ENCODE measurements at regions not wholly inside any gene's neighbourhood (a gene's known extent, or its start where the extent isn't known, plus 50 kb on each side); places are given as distances from the start of the nearest gene placed in this dataset.
"Not testable (repeated sequence)": the region's sequence is repeated elsewhere in the genome, so short reads cannot be mapped to it uniquely, and the experiment has no call there.

- no peak for DNase-seq
These were observed 472.0 kb upstream of the KLF6 start for GRCh38 chr10:4256971-4257370.

GRCh38 chr10:4255751-4256150, 470.7 kb upstream of the KLF6 start:
- DNase-seq = no peak

- DNase-seq = no peak
These were observed 469.3 kb upstream of the KLF6 start for GRCh38 chr10:4254101-4254994.

GRCh38 chr10:4252701-4253100, 467.7 kb upstream of the KLF6 start:
- no peak for DNase-seq

- DNase-seq = no peak
These were observed 465.5 kb upstream of the KLF6 start for GRCh38 chr10:4250587-4250887.

GRCh38 chr10:4249841-4250586, 465.0 kb upstream of the KLF6 start:
- no peak for DNase-seq

GRCh38 chr10:4247379-4247778, 462.4 kb upstream of the KLF6 start:
- DNase-seq = no peak

- DNase-seq = no peak
These were observed 461.9 kb upstream of the KLF6 start for GRCh38 chr10:4246881-4247358.

GRCh38 chr10:4243651-4244050, 458.6 kb upstream of the KLF6 start:
- DNase-seq = no peak

GRCh38 chr10:4243169-4243568, 458.2 kb upstream of the KLF6 start:
- DNase-seq = no peak

GRCh38 chr10:4242561-4243035, 457.6 kb upstream of the KLF6 start:
- no peak for DNase-seq

GRCh38 chr10:4241724-4242345, 456.8 kb upstream of the KLF6 start:
- peak; percentile 26 for DNase-seq

GRCh38 chr10:4240608-4241197, 455.7 kb upstream of the KLF6 start:
- DNase-seq = no peak

- no peak for DNase-seq
These were observed 454.2 kb upstream of the KLF6 start for GRCh38 chr10:4239186-4239585.

GRCh38 chr10:4236905-4237304, 451.9 kb upstream of the KLF6 start:
- not testable (repeated sequence) for DNase-seq

GRCh38 chr10:4234661-4235060, 449.7 kb upstream of the KLF6 start:
- DNase-seq = no peak

GRCh38 chr10:4231439-4231838, 446.4 kb upstream of the KLF6 start:
- no peak for DNase-seq

- DNase-seq = no peak
These were observed 445.0 kb upstream of the KLF6 start for GRCh38 chr10:4230036-4230435.

- DNase-seq = no peak
These were observed 444.1 kb upstream of the KLF6 start for GRCh38 chr10:4229106-4229505.

GRCh38 chr10:4227586-4227985, 442.6 kb upstream of the KLF6 start:
- DNase-seq = no peak

- DNase-seq = no peak
These were observed 442.0 kb upstream of the KLF6 start for GRCh38 chr10:4226941-4227540.

GRCh38 chr10:4224178-4224577, 439.2 kb upstream of the KLF6 start:
- DNase-seq = no peak

Data from right kidney (tissue), 1 donor.